H1 (cell line): ENCODE measurements at regions not wholly inside any gene's neighbourhood (a gene's known extent, or its start where the extent isn't known, plus 50 kb on each side); places are given as distances from the start of the nearest gene placed in this dataset.

ENCODE experiments used
- ATF2 ChIP-seq: IDR thresholded peaks from 2 replicates; pipeline ENCODE4 v1.6.1; 2012; ENCODE audit warnings: low read length, inconsistent platforms
- CTCF ChIP-seq, 3 experiments: IDR thresholded peaks; 1 replicate in 2 of 3; 2 replicates in 1 of 3; pipeline versions ENCODE4 v1.5.1 to v1.6.1; 2011; ENCODE audit warnings: low read length in 3 of 3, mild to moderate bottlenecking in 3 of 3, inconsistent platforms in 2 of 3, low read depth in 1 of 3, moderate library complexity in 1 of 3; ENCODE audit not compliant: insufficient read depth in 1 of 3; ENCODE audit errors: control extremely low read depth in 1 of 3
- EZH2 ChIP-seq: fragments of 200-600 bp; sonication (generic); IDR thresholded peaks from 2 replicates; pipeline ENCODE4 v1.7.1; 2012; ENCODE audit warnings: low read depth, mild to moderate bottlenecking, moderate library complexity, low read length, inconsistent platforms; ENCODE audit not compliant: severe bottlenecking
- KDM1A ChIP-seq: fragments of 200-600, 300-600 bp; sonication (generic); IDR thresholded peaks from 2 replicates; pipeline ENCODE4 v1.7.1; 2016; ENCODE audit warnings: mild to moderate bottlenecking, low read length, borderline replicate concordance
- NRF1 ChIP-seq: IDR thresholded peaks from 2 replicates; pipeline ENCODE4 v1.6.1; 2011; ENCODE audit warnings: mild to moderate bottlenecking, low read depth, low read length, improper control_type of control experiment
- SIRT6 ChIP-seq: IDR thresholded peaks from one replicate; pipeline ENCODE4 v1.7.1; 2012; ENCODE audit warnings: low read length, inconsistent platforms
- SIX5 ChIP-seq: IDR thresholded peaks from 2 replicates; pipeline ENCODE4 v1.6.1; 2011; ENCODE audit warnings: mild to moderate bottlenecking, low read depth, low read length

DNA sequence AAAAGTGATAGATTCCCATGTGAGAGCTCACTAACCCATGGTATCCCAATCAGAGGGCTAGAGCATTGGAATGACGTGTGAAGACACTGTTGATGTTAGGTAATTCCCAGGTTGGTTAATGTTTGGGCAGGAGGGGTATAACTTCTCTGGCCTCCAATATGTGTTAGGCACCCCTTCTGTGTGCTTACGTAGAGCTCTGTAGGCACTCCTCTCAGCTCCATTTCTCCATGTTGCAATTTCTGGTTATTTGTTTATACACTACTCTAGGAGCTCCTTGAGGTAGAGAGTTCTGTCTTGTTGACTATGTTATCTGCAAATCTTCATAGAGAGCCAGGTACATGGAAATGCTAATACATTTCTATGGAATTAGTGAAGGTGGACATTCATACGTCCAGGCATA is 153.5 kb downstream of the RPIA start:
- TF ChIP-seq EZH2: no peak
- no peak for TF ChIP-seq SIRT6
- TF ChIP-seq CTCF (IDR thresholded peaks at IDR 0.05; ENCODE audit: control extremely low read depth in 1 of 3, insufficient read depth in 1 of 3, low read depth in 1 of 3, low read length in 3 of 3): no peak
- no peak for TF ChIP-seq NRF1
- TF ChIP-seq SIX5: no peak
- TF ChIP-seq ATF2: no peak
- no peak for TF ChIP-seq KDM1A
